ENCODE measurements at regions not wholly inside any gene's neighbourhood (a gene's known extent, or its start where the extent isn't known, plus 50 kb on each side); places are given as distances from the start of the nearest gene placed in this dataset.

GRCh38 chr18:78246588-78246987 lies 733.0 kb upstream of the SALL3 start:
- H3K36me3 ChIP-seq (ENCODE audit: control insufficient read depth, insufficient read depth, low read length): no peaks in the 10 kb centered on the region
- no peak overlapping the region for H3K4me3 ChIP-seq (ENCODE audit: low read depth, low read length)
- no peak for DNase-seq (ENCODE audit: low read depth)
- POLR2A ChIA-PET: no interaction called here
- CTCF ChIA-PET: interaction anchor here (0.7 kb wide), 1 partner anchor 22 kb away, joined by 3 read pairs; no protein-coding TSS in a partner anchor
- no peaks in the 10 kb centered on the region for H3K27me3 ChIP-seq (ENCODE audit: control insufficient read depth, insufficient read depth, low read length)
- no peak for TF ChIP-seq CTCF (IDR thresholded peaks at IDR 0.05; ENCODE audit: insufficient read depth, low read depth, low read length)

- POLR2A ChIA-PET: no interaction called here
- CTCF ChIA-PET: no interaction called here
- H3K4me3 ChIP-seq (ENCODE audit: low read depth, low read length): no peak overlapping the region
- H3K36me3 ChIP-seq (ENCODE audit: control insufficient read depth, insufficient read depth, low read length): no peaks in the 10 kb centered on the region
- no peak for DNase-seq (ENCODE audit: low read depth)
- H3K27me3 ChIP-seq (ENCODE audit: control insufficient read depth, insufficient read depth, low read length): no peaks in the 10 kb centered on the region
- no peak for TF ChIP-seq CTCF (IDR thresholded peaks at IDR 0.05; ENCODE audit: insufficient read depth, low read depth, low read length)
Observed at GRCh38 chr18:78247615-78248289, 731.9 kb upstream of the SALL3 start.

GRCh38 chr18:78255013-78255412 lies 724.6 kb upstream of the SALL3 start:
- H3K27me3 ChIP-seq (ENCODE audit: control insufficient read depth, insufficient read depth, low read length): no peaks in the 10 kb centered on the region
- POLR2A ChIA-PET: no interaction called here
- no peak for TF ChIP-seq CTCF (IDR thresholded peaks at IDR 0.05; ENCODE audit: insufficient read depth, low read depth, low read length)
- H3K36me3 ChIP-seq (ENCODE audit: control insufficient read depth, insufficient read depth, low read length): no peaks in the 10 kb centered on the region
- no peak overlapping the region for H3K4me3 ChIP-seq (ENCODE audit: low read depth, low read length)
- CTCF ChIA-PET: no interaction called here
- DNase-seq (ENCODE audit: low read depth): no peak

DNA sequence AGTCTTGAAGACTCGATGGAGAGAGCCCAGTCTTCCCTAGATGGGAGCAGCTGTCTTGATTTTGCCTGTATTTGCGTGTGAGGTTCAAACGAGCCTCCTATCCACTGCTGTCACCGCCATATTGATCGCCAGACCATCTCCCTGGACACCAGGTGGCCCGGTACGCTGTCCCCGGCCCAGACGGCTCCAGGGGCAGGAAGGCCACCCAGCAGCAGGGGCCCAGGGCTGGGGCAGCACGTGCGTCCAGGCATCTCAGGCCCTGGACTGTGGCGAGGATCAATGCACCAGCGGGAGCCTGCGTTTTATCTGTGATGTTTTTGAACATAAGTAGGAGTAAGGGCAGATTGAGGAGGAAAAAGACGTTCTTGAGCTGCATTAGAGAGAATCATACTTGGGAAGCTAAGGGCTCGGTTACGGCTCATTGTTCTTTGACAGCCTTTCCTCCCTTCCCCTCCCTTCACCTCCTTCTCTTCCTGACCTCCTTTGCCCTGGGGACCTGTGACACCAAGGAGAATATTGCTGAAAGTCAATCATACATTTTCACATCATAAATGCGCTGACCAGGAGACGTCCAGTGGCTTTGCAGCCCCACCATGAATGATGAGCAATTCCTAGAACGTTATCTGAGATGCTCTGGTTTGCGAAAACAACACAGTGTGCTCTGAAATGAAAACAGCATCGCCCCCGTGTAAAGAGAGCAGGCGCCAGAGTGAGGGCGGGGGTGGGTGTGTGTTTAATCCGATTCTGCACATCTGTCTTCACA lies 711.2 kb upstream of the SALL3 start:
- Histone ChIP-seq H3K4me3 (ENCODE audit: low read depth, low read length) (no peak overlapping the region), H3K27me3 (ENCODE audit: control insufficient read depth, insufficient read depth, low read length) (no peaks in the 10 kb centered on the region), H3K36me3 (ENCODE audit: control insufficient read depth, insufficient read depth, low read length) (no peaks in the 10 kb centered on the region)
- ChIA-PET CTCF (interaction anchor here (0.6 kb wide), 1 partner anchor 22 kb away, joined by 3 read pairs; no protein-coding TSS in a partner anchor), POLR2A (no interaction called here)
- no peak for DNase-seq (ENCODE audit: low read depth)
- TF ChIP-seq CTCF (IDR thresholded peaks at IDR 0.05; ENCODE audit: insufficient read depth, low read depth, low read length): no peak

GRCh38 chr18:78271790-78272189 lies 707.8 kb upstream of the SALL3 start:
- TF ChIP-seq CTCF (IDR thresholded peaks at IDR 0.05; ENCODE audit: insufficient read depth, low read depth, low read length): no peak
- DNase-seq (ENCODE audit: low read depth): no peak
- H3K4me3 ChIP-seq (ENCODE audit: low read depth, low read length): no peak overlapping the region
- no peaks in the 10 kb centered on the region for H3K36me3 ChIP-seq (ENCODE audit: control insufficient read depth, insufficient read depth, low read length)
- CTCF ChIA-PET: no interaction called here
- no peaks in the 10 kb centered on the region for H3K27me3 ChIP-seq (ENCODE audit: control insufficient read depth, insufficient read depth, low read length)
- POLR2A ChIA-PET: no interaction called here
